NCI-H146 treated with DMSO at 0.1 percent for 48 hours (cell line): ENCODE measurements at regions not wholly inside any gene's neighbourhood (a gene's known extent, or its start where the extent isn't known, plus 50 kb on each side); places are given as distances from the start of the nearest gene placed in this dataset.

Experiments used
- DNase-seq: peaks from one replicate; lab custom pipeline; 2025; ENCODE audit not compliant: unreplicated experiment; lab: John Stamatoyannopoulos, UW

DNA sequence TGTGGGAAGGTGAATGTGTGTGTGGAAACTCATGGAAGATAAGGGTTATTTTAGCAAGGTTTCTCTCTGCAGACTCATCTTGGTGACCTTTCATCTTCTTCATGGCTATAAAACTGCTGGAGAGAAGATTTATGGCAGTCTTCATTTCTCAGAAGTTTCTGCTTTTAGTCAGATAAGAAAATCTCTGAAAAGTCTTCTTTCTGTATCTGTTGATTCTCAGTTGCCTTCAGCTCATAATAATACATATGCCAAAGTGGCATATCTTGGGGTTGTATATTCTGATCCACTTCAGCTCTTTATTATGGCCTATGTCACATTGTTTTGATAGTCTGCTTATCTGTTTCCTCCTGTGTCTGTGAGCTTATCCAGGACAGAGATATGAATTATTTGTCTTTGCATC is 143.3 kb upstream of the TMTC4 start:
- no peak for DNase-seq

DNA sequence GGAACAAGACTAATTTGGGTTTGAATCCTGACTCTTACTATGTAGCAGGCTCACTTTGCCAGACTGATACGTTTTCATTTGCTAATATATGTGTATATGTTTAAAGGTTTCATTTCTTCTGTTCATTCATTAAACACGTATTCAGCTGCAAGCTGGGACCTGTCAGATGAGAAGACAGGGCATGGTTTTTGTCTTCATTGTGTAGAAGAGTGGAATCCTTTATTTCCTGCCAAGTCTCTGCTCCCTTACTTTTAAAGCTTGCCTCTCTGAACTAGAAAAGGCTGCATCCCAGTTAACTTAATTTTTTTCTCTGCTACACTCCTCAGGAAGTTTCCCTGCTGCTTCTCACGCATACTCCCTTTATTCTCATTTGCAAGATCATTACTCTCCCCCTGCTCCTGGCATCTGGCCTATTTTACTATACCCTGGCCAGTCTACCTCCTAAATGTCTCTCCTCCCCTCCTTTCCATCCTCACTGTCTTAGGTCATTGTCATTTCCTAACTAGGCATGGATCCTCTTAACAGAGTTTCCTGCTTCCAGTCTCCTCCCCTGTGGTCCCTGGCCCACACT is 141.0 kb upstream of the TMTC4 start:
- no peak for DNase-seq

DNA sequence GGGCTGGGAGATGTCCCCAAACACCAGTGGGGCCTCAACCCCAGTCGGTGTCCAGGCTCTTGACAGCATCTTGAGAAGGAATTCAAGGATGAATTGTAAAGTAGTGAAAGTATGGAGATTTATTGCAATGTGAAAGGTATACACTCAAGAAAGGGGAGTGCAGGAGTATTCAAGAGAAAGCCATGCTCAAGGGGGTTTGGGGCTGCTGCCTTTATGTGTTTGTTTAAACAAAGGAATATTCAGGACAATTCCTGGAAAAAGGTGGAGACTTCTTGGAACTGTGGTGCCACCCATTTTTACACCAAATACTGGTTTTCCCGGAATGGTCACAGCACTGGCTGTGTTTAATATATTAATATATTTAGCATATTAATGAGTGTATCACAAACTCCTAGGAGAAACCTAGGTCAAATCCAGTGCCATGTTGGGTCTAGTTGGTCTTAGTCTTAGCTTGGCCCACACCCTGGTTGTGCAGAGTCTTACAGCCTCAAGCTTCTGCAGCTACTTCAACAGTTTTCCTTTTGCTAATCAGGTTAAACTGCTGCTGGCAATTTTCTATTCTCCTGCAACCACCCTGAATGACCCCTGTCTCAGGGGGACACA is 138.5 kb upstream of the TMTC4 start:
- DNase-seq = no peak

DNA sequence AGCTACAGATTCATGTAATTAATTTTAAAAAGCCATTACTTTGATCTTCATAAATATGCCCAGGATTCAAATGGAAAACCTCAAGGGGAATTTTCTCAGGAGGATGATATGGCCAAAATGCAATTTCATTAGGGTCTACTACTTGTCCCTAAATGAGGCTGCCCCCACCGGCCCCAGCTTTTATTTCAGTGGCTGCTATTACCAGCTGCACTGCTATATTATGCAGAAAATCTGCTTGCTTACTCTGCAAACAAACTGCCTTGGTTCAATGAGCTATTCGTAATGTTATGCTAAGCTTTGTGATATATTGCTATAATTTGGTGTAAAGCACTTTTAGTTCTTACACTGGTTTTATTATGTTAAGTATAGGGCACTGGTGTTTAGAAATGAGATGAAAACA is 137.3 kb upstream of the TMTC4 start:
- DNase-seq = no peak

DNA sequence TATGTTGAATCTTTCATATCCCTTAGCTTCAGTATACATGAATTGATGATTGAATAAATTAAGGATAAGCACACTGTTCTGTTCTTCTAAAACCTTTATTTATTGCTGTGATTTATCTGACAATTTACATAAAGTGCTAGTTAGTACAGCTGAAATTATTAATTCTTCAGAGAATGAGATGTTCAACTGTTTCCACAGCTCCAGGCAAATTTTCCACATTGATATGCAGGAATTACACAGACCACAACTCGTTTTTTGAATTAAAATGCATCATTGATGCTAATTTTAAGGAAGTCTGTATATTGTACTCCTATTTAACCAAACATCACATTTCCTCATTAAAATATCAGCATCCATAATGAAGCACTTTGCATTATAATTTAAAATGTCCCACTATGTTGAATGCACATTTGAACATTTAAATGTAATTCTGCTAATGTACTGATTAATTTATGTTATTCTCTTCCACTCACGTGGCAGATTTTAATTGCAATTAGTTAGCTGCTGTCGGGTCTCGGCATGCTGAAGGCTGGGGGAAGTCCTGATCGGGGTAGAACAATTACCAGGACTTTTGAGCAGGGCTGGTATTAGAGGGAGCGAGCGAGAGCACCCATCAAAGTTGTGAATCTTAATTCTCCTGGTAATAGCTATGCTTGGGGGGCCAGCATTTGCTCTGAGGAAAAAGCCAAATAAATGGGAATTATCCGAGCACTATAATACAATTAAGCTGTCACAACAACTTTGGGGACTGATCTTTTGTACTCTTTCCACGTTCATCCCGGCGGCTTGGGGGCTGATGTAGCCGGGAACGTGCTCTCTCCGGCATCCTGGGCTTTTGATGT is 136.7 kb upstream of the TMTC4 start:
- no peak for DNase-seq

DNA sequence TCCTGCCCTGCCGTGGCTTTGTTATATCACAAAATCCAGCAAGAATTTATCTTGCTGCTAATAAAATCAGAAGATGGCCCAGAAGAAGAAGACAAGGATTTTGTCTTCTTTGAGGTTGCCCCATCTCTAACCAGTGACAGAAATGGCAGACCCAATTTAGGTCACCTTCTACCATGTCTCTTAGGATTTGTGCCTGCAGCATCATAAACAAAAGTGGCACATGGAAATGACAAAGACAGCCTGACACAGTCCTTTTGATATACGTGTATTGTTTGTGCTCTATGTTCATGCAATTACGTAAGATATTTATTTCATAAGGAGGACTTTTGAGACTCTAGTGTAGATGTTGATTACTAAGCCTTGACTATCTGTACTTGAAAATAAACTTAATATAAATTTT is 135.9 kb upstream of the TMTC4 start:
- no peak for DNase-seq

DNA sequence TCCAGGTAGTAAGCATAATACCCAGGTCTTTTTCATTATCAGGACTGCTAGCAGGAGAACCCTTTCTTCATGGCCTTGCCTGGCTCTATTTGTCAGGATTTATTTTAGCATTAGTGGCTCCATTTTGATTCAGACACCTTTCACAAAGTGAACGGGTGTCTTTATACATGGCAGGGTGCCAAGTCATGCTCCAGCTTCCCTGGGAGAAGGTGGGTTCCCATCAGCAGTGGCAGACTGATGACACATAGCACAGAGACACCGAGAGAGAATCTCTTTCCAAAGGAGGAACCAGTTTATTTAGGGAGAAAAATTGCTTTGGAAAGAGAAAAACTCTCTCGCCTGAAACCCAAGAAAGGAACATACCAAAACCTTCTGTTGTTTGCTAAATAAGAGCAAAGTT is 135.3 kb upstream of the TMTC4 start:
- DNase-seq = peak; percentile 28

DNA sequence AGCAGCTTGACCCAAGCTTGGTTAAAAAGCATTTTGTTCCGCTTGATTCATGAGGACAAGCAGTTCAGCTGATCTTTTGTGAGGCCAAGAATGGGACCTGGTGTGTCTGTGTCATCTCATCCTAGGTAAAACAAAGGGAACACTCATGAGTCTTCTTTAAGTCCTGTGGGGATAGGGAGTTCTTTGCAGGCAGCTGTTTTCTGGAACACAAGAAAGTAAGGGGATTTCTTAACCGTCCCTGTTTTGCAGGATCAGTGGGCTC is 134.5 kb upstream of the TMTC4 start:
- DNase-seq = no peak

DNA sequence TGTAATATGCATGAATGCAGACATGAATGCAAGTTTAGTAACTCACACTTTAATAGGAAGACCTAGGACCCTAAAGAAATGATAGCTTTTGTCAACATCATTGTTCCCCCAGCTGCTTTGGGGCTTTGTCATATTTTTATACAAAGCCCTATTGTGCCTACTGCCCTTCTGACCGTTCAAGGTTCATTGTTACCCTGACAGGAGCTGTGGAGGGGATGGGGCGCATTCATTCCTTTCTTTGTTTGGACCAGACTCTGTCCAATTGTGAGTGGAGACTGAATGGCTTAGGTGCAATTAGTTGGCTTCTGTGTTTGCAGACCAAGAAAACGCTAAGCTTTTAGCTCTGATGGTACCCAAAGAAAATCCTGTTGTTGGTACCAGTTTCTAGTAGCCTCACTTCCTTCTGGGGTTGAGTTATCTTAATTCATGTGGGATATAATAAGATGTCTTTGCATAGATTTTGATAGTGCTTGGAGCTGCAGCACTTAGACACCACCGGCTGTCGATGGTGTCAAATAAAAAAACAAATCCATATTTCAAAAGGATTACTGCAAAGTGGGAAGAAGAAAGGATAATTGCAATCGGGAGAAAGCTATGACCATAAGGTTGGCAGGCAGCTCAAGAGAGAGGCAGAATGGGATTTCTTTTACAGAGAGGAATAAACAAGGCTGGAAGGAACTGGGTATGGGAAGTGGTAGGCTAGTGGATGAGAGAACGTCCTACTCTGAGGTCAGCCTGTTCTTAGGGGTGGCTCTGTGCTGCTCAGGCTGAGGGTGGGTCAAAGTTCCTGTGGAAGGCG is 133.9 kb upstream of the TMTC4 start:
- no peak for DNase-seq

DNA sequence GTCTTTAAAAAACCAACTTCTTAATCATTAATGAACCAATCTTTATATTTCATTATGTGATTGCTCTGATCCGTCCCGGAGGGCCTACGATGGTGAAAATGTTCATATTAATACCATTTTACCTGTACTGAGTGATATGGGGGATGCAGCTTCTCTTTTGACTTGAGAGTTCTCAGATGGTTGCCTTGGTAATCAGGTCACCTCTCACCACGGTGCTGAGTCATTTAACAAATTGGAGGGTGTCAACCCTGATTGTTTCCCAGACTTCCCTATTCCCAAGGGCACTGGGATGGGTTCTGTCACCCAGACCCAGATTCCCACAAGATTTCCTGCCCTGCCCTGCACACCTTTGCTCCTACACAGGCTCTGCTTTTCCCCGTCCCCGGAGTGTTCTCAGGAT is 128.5 kb upstream of the TMTC4 start:
- DNase-seq = no peak

DNA sequence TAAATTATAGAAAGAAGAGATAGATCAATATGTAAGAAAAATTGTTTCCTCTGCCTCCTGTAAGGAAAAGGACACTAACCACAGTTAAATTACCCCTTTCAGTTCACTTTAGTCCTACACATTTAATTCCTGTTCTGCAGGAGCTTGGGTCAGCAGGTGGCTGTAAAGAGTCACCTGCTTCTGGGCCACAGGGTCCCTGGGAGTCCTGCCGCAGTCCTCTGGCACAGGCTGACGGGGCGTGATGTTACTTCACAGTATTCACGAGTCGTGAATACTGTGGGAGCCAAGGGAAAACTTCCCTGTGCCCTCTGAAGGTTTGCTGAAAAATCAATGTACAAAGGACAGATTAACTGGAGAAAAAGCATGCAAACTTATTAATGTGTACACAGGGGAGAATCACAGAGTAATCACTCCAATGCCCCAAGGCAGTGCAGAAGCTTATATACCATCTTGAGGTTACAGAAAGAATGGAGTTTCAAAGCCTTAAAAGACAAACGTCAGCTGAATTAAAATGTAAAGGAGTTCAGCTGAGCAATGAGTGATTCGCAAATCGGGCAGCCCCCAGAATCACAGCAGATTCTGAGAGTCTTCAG is 125.8 kb upstream of the TMTC4 start:
- no peak for DNase-seq

DNA sequence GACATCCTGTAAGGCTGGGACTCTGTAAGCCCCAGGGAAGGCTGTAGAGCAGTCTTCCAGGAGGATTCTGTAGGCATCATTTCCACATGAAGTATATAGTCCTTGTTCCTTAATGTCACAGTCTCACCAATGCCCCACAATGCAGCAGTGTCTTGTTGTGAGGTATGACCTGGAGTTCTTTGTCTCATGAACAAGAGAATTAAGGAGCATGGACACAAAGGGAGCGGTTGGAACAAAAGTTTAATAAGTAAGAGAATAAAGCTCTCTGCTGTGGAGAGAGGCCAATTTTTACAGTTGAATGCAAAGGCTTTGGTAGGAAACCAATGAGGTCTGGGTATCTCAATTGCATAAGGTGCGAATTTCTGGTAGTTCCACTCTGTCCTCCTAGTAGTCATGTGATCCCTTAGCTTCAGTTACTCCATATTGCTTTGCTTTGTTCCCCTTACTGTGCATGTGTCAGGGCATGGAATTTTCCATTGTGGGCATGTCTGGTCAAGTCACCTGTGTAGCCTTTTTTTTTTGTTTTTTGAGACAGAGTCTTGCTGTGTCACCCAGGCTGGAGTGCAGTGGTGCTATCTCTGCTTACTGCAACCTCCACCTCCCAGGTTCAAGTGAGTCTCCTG is 124.3 kb upstream of the TMTC4 start:
- no peak for DNase-seq

DNA sequence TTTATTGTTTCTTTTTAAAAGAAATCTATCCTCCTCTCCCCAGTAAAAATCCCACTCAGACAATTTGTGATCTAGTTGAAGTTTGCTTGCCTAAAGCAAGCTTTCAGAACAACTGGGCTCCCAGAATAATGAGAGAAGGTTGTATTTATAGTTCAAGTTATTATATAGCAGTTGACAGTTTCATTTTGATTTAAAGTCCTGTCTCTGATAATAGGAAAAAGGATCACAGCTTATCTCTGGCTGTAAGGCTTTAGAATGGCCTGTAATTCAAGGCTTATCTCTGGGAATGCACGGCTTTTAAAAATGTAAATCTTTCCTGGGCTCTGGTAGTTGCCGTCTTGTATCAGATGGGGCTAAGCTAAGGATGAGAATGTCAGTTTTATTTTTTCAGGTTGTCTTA is 123.3 kb upstream of the TMTC4 start:
- DNase-seq = no peak

DNA sequence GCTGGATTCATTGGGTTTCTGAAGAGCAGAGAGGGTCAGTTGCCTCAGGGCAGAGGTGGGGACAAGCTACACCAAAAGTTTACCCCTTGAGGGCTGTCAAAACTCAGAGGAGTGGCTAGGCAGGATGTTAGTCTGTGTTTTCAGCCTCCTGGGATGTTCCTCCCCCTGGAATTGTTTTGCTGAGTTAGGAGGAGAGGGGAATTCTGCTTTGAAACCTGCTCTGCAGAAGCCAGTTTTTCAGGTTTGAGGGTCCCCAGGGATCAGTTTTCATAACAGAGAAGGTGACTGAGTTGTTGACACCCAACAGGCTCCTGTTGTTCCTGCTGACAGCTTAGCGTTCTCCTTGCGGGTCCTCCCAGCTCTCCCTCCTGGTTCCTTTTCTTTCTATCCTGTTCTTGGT is 121.9 kb upstream of the TMTC4 start:
- no peak for DNase-seq

DNA sequence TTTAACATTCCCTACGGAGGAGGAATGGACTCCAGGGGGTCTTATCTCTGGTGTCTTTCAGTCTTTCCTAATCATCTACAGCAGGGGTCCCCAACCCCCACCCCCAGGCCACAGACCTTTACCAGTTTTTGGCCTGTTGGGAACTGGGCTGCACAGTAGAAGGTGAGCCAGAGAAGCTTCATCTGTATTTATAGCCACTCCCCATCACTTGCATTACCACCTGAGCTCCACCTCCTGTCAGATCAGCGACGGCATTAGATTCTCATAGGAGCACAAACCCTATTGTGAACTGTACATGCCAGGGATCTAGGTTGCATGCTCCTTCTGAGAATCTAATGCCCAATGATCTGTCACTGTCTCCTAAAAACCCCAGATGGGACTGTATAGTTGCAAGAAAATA is 120.0 kb upstream of the TMTC4 start:
- DNase-seq = no peak

DNA sequence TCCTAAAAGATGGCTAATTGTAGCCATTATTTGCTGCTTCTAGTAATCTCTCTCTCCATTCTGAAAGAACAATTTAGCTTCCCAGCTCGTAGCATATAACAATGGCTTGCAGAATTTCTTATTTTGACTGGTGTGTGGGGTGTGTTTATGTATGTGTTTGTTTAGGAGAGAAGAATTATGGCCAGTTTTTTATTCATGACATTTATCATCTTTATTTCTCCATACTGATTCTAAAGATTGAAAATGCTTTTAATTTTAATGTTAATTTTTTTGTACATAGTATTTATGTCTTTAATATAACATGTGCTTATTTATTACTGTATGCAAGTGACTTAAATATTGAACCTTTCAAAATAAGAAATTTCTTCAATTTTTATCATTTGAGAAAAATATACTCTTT is 115.8 kb upstream of the TMTC4 start:
- no peak for DNase-seq

DNA sequence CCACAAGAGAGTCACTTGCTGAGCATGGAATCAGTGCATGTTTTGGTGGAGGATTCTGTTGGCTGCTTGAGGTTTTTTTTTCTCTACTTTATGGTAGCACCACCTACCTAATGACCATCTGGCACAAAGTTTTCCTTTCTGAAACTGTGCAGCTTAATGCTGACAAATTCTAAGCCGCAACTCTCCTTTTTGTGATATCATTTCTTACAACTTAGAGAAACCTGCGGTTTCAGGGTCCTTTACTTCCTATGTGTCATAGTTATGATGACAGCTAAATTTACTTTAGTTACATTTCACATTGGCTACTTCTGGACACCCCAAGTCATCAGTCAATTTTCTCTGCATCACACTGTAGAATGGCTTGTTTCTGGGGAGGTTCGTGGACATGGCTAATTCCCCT is 115.4 kb upstream of the TMTC4 start:
- DNase-seq = no peak

DNA sequence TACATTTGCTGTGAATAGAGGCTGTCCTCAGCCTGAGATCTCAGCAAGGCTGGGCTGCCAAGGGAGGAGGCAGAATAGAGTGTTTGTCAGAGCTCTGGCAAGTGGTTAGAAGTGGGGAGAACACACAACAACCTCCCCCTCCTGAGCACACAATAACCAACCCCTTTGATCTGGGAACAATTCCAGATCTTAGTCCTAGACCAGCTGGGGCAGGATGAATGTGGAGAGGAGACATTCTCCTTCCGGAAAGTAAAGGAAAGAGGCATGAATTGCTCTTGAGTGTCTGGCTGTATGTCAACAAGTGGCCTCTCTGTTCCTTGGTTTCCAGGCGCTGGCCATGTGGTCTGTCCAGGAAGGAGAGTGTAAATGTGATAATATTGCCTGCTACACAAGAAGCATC is 114.9 kb upstream of the TMTC4 start:
- DNase-seq = no peak

DNA sequence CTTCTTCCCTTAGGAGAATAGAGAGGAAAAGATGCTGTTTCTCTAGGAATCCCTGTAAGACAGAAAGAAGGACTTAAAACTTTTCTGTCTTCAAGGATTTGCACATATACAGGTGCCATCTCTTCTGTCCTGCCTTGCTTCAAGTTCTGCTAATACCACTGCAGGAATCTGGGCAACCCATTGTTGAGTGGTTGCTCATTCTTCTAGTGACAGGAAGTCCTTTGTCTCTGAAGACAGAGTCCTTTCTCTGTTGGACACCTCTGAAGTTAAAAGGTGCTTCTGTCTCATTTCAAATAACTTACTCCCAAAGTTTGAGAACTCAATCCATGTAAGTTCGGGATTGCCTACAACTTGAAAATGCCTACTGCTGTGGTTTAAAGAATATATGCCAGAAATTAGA is 114.4 kb upstream of the TMTC4 start:
- no peak for DNase-seq

DNA sequence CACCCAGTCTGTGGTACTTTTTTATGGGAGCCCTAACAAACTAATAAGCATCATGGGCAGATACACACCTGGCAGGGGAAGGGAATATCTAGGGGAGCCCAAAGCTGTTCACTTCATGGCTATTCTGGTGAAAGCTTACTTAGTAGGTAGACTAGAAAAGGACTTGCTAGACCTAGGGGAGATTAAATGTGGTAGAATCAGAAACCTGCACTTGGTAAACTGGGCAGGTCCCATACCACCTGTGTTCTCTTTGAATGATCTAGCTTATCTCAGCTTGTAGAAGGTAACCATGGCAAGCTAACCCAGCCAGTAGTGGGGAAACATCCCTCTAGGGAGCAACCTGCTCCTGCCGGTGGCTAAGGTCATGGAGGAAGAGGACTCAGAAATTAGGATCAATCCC is 113.9 kb upstream of the TMTC4 start:
- no peak for DNase-seq

DNA sequence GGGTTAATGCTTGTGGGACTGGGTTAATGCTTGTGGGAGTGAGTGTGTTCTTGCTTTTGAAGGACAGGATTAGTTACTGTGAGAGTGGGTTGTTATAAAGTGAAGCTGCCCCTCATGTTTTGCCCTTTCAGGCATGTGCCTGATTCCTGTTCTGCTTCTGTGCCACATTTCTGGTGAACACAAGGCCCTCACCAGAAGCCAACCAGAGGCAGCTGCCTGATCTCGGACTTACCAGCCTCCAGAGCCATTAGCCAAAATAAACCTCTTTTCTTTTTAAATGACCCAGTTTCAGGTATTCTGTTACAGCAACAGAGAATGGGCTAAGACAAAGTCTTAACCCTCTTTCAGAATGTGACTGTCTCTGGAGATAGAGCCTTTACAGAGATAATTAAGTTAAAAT is 113.3 kb upstream of the TMTC4 start:
- DNase-seq = no peak
